GM18907 (cell line): ENCODE measurements at regions not wholly inside any gene's neighbourhood (a gene's known extent, or its start where the extent isn't known, plus 50 kb on each side); places are given as distances from the start of the nearest gene placed in this dataset.
"Not testable (repeated sequence)": the region's sequence is repeated elsewhere in the genome, so short reads cannot be mapped to it uniquely, and the experiment has no call there.

Source experiments
- ATAC-seq: cut with Tn5 transposase; IDR thresholded peaks from one replicate; pipeline ENCODE4 v1.9.1; 2021; ENCODE audit warnings: mild to moderate bottlenecking, moderate library complexity; ENCODE audit not compliant: unreplicated experiment

GRCh38 chr6:69489970-69490369 is 306.8 kb downstream of the LMBRD1 start:
- ATAC-seq, result no peak

DNA sequence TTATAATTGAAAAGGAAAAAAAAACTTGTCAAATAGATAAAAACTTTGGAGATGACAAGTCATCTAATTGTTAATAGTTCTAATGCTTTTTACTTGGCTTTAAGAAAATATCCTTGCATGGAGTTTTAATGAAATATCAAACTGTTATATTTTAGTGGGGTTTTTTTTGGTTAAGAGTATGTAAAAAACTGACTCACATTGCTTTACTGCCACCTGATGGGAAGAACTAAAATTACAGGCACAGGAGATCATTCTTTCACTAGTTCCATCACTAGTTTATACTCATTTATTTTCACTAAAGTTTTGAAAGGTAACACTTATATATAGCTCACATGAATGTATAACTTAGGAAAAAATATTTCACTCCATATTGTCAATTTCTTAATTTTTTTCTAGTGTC is 309.1 kb downstream of the LMBRD1 start:
- no peak for ATAC-seq

- no peak for ATAC-seq
These were observed 329.7 kb downstream of the LMBRD1 start for GRCh38 chr6:69466979-69467570.

DNA sequence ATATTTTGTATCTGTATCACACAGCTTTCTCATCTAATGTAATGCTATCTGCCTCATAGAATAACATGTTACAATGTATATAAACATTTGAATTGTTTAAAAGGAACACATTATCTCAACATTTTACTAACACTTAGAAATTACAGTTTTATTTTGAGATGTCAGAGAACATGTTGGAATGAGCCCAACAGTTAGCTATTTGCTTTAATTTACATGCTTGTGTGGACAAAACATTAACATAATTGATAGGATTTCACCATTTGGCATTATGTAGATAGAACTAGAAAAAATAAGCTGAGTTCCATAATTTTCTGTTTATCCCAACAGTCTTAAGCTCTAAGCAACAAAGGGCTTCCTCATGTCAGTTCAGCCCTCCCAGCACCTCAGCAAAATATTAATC is 330.9 kb downstream of the LMBRD1 start:
- no peak for ATAC-seq

DNA sequence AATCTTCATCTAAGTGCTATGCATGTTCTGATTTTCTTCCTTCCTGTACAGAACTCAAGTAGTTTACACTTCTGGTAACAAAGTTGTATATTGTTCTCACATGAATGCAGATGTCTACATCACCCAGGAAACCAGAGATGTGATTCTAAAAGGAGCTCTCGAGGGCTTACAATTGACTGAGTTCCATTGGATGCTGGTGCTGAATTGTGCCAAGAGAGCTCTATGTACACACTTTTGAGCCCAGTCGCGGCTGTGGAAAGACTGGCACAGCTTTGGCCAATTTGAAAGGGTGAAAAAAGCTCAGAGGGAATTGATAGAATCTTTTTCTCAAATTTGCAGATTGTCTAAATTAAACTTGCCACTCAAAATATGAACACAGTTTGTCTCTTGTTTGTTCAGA is 340.7 kb downstream of the LMBRD1 start:
- no peak for ATAC-seq

GRCh38 chr6:69454619-69455018 is 342.2 kb downstream of the LMBRD1 start:
- not testable (repeated sequence) for ATAC-seq

DNA sequence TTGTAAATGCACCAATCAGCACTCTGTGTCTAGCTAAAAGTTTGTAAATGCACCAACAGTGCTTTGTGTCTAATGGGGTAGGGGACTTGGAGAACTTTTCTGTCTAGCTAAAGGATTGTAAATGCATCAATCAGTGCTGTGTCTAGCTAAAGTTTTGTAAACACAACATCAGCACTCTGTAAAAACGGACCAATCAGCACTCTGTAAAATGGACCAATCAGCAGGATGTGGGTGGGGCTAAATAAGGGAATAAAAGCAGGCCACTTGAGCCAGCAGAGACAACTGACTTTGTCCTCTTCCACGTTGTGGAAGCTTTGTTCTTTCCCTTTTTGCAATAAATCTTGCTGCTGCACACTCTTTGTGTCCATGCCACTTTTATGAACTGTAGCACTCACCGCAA is 346.3 kb downstream of the LMBRD1 start:
- not testable (repeated sequence) for ATAC-seq

DNA sequence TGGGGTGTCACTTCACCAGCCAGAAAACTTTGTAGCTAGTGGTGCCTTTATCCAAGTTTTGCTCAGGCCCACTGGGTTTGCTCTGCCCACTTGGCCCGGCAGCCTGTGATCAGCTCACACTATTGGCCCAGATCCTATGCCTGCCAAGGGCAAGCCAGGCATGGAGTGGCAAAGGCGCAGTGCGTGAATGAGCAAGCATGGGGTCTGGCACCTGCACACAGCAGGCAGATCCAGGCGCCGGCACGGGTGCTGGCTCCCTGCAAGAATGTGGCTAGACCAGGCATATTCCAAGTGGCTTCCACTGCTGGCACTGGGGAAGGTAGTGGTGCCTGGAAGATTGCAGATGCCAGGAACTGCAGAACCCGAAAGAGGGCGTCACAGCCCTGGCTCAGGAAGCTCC is 346.9 kb downstream of the LMBRD1 start:
- ATAC-seq, result no peak
